ENCODE measurements at regions not wholly inside any gene's neighbourhood (a gene's known extent, or its start where the extent isn't known, plus 50 kb on each side); places are given as distances from the start of the nearest gene placed in this dataset.

DNA sequence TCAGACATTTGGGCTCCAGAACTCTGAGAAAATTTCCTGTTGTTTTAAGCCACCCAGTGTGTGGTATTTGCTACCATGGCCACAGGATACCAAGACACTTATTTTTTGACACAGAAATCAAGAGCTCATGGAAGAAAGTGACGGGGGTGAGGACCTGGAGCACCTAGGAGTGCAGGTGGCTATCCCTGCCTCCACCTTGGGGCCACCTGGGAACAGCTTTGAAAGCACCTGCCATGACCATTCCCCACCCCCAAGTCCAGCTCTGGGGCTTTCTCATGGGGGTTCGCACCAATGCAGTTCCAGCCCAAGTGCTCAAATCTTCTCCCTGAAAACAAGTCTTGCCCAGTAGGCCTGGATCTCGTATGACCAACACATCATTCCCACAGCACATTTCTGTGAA lies 214.9 kb upstream of the IRX1 start:
- FAIRE-seq, result no peak
- no peak overlapping the region for H3K4me2 ChIP-seq (ENCODE audit: control insufficient read depth, insufficient read depth)
- no peaks in the 10 kb centered on the region for H3K36me3 ChIP-seq (ENCODE audit: control insufficient read depth in 2 of 2, insufficient read depth in 2 of 2, low read length in 1 of 2)
- TF ChIP-seq PML (IDR thresholded peaks at IDR 0.05; ENCODE audit: low read length), result no peak
- TF ChIP-seq, protein P1, sequence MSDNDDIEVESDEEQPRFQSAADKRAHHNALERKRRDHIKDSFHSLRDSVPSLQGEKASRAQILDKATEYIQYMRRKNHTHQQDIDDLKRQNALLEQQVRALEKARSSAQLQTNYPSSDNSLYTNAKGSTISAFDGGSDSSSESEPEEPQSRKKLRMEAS (IDR thresholded peaks at IDR 0.05; ENCODE audit: low read depth, low read length), result no peak
- TF ChIP-seq TBL1XR1 (IDR thresholded peaks at IDR 0.05; ENCODE audit: low read depth, low read length), result no peak
- TF ChIP-seq REST (IDR thresholded peaks at IDR 0.05; ENCODE audit: low read depth, low read length), result no peak
- TF ChIP-seq POLR2AphosphoS2 (IDR thresholded peaks at IDR 0.05; ENCODE audit: low read depth, low read length), result no peak
- no peak for TF ChIP-seq MYB (IDR thresholded peaks at IDR 0.05; ENCODE audit: borderline replicate concordance, low read depth, low read length)
- TF ChIP-seq IRF5 (IDR thresholded peaks at IDR 0.05; ENCODE audit: borderline replicate concordance), result no peak
- TF ChIP-seq, protein P2, sequence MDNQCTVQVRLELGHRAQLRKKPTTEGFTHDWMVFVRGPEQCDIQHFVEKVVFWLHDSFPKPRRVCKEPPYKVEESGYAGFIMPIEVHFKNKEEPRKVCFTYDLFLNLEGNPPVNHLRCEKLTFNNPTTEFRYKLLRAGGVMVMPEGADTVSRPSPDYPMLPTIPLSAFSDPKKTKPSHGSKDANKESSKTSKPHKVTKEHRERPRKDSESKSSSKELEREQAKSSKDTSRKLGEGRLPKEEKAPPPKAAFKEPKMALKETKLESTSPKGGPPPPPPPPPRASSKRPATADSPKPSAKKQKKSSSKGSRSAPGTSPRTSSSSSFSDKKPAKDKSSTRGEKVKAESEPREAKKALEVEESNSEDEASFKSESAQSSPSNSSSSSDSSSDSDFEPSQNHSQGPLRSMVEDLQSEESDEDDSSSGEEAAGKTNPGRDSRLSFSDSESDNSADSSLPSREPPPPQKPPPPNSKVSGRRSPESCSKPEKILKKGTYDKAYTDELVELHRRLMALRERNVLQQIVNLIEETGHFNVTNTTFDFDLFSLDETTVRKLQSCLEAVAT (IDR thresholded peaks at IDR 0.05), result no peak
- TF ChIP-seq E2F4 (IDR thresholded peaks at IDR 0.05; ENCODE audit: low read depth, low read length), result no peak
- TF ChIP-seq YBX1 (IDR thresholded peaks at IDR 0.05), result no peak
- TF ChIP-seq MTA3 (IDR thresholded peaks at IDR 0.05; ENCODE audit: borderline replicate concordance, low read length), result no peak
- H3K79me2 ChIP-seq (ENCODE audit: control insufficient read depth, insufficient read depth, low read length), result no peaks in the 10 kb centered on the region
- H3K9me3 ChIP-seq (replicated peaks; ENCODE audit: control insufficient read depth, insufficient read depth, low read length), result no peaks in the 10 kb centered on the region; the same call in 1 of the 3 replicates
- no peak overlapping the region for H3K27ac ChIP-seq (ENCODE audit: control insufficient read depth, insufficient read depth)
- DNase-seq (ENCODE audit: low read depth, low spot score), result no peak
- no TSS peak for BruUV-seq (replicated peaks)
- no peak for ATAC-seq
- H3K4me3 ChIP-seq, result no peak overlapping the region
- WGBS (ENCODE audit: insufficient coverage, insufficient replicate concordance, low lambda C conversion rate, missing lambda C conversion rate), result 11% methylated on average over 3 of the region's 3 CpGs
- no peak overlapping the region for H2AFZ ChIP-seq (ENCODE audit: control insufficient read depth, low read depth, low read length)
- H3K27me3 ChIP-seq (replicated peaks in 1 of 2; ENCODE audit: control insufficient read depth in 2 of 2, insufficient read depth in 2 of 2, low read length in 1 of 2), result no peaks in the 10 kb centered on the region
- H4K20me1 ChIP-seq (ENCODE audit: control insufficient read depth, insufficient read depth), result no peaks in the 10 kb centered on the region
- ChIA-PET RAD21 (ENCODE audit: unreplicated experiment) (no interaction called here), POLR2A (no interaction called here), CTCF (no interaction called here), SMC1A (ENCODE audit: uncharacterized antibody, unreplicated experiment) (no interaction called here)
- no peaks in the 10 kb centered on the region for H3K4me1 ChIP-seq (ENCODE audit: control insufficient read depth, insufficient read depth, low read length)
- in situ Hi-C loops (cut with MboI), result no loop called here
- H3K9ac ChIP-seq (ENCODE audit: control insufficient read depth, insufficient read depth, low read length), result no peak overlapping the region
- intact Hi-C loops (cut with micrococcal nuclease; ENCODE audit: unreplicated experiment), result no loop called here
